ENCODE measurements at regions not wholly inside any gene's neighbourhood (a gene's known extent, or its start where the extent isn't known, plus 50 kb on each side); places are given as distances from the start of the nearest gene placed in this dataset.

DNA sequence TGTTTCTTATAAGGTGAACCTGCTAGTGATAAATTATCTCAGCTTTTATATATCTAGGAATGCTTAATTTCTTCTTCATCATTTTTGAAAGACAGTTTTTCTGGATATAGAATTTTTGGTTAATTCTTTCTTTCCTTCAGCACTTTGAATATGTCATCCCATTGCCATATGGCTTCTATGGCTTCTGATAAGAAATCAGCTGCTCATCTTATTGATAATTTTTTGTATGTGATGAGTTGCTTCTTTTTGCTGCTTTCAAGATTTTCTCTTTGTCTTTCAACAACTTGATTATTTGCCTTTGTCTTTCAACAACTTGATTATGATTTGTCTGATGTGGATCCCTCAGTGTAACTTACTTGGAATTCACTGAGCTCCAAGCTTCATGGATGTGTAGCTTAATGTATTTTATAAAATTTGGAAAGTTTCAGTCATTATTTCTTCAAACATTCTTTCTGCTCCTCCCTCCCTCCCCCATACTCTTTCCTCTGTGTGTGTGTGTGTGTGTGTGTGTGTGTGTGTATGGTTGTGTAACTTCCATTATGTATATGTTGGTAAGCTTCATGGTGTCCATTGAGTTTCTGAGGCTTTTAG lies 243.9 kb downstream of the TLE1 start:
- Mint-ChIP-seq H3K9me3 (ENCODE audit: low read depth) (peaks cover 43% of the 10 kb centered on the region), H3K4me1 (ENCODE audit: low read depth) (no peaks in the 10 kb centered on the region), H3K27me3 (no peaks in the 10 kb centered on the region), H3K27ac (no peak overlapping the region), H3K4me3 (ENCODE audit: low read depth) (no peak overlapping the region), H3K36me3 (ENCODE audit: insufficient read depth) (peaks cover 4% of the 10 kb centered on the region)
- no peak for DNase-seq (ENCODE audit: low spot score, unreplicated experiment)
- no peak for TF ChIP-seq CTCF (IDR thresholded peaks at IDR 0.05; ENCODE audit: unreplicated experiment)

GRCh38 chr9:81431641-81432040 lies 257.7 kb downstream of the TLE1 start:
- Mint-ChIP-seq H3K36me3 (ENCODE audit: insufficient read depth) (peaks cover 2% of the 10 kb centered on the region), H3K9me3 (ENCODE audit: low read depth) (peaks cover 32% of the 10 kb centered on the region), H3K27ac (no peak overlapping the region), H3K4me1 (ENCODE audit: low read depth) (no peaks in the 10 kb centered on the region), H3K4me3 (ENCODE audit: low read depth) (no peak overlapping the region), H3K27me3 (no peaks in the 10 kb centered on the region)
- no peak for TF ChIP-seq CTCF (IDR thresholded peaks at IDR 0.05; ENCODE audit: unreplicated experiment)
- no peak for DNase-seq (ENCODE audit: low spot score, unreplicated experiment)

DNA sequence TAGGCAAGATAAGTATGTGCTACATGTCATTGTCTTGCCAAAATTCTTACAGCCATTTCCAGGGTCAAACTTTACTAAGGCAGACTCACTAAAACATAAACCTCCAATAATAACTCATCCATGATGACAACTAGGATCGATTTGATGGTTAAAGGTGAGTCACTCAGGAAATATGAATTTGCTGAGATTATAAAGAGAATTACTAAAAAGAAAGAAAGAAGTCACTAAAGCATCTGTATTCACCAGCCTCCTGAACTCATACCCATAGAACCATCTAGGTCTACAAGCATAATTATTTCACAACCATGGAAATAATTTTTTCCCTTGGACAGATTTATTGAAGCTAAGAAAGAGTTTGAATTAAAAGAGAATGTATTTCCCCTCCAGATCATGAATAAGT lies 258.6 kb downstream of the TLE1 start:
- H3K9me3 Mint-ChIP-seq (ENCODE audit: low read depth), result peaks cover 36% of the 10 kb centered on the region
- no peak overlapping the region for H3K4me3 Mint-ChIP-seq (ENCODE audit: low read depth)
- no peak for DNase-seq (ENCODE audit: low spot score, unreplicated experiment)
- H3K27me3 Mint-ChIP-seq, result no peaks in the 10 kb centered on the region
- no peak for TF ChIP-seq CTCF (IDR thresholded peaks at IDR 0.05; ENCODE audit: unreplicated experiment)
- no peak overlapping the region for H3K27ac Mint-ChIP-seq
- H3K36me3 Mint-ChIP-seq (ENCODE audit: insufficient read depth), result peaks cover 3% of the 10 kb centered on the region
- H3K4me1 Mint-ChIP-seq (ENCODE audit: low read depth), result no peaks in the 10 kb centered on the region

DNA sequence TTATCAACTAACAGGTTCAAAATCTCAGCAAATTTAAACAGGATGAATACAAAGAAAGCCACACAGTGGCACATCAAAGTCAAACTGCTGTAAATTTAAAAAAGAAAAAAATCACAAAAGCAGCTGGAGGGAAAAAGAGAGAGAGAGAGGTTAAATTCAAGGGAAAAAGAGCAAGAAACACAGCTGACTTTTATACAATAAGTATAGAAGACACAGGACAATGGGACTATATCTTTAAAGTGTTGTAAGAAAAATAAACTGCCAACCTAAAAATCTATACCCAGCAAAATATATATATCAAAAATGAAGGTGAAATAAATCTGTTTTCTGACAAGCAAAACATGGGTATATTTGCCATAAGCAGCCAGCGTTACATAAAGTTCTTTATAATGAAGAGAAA lies 261.5 kb downstream of the TLE1 start:
- H3K36me3 Mint-ChIP-seq (ENCODE audit: insufficient read depth), result peaks cover 3% of the 10 kb centered on the region
- peaks cover 40% of the 10 kb centered on the region for H3K9me3 Mint-ChIP-seq (ENCODE audit: low read depth)
- no peak overlapping the region for H3K27ac Mint-ChIP-seq
- H3K4me3 Mint-ChIP-seq (ENCODE audit: low read depth), result no peak overlapping the region
- H3K27me3 Mint-ChIP-seq, result no peaks in the 10 kb centered on the region
- no peak for DNase-seq (ENCODE audit: low spot score, unreplicated experiment)
- no peak for TF ChIP-seq CTCF (IDR thresholded peaks at IDR 0.05; ENCODE audit: unreplicated experiment)
- no peaks in the 10 kb centered on the region for H3K4me1 Mint-ChIP-seq (ENCODE audit: low read depth)

GRCh38 chr9:81424431-81424830 lies 264.9 kb downstream of the TLE1 start:
- no peaks in the 10 kb centered on the region for H3K27me3 Mint-ChIP-seq
- H3K4me1 Mint-ChIP-seq (ENCODE audit: low read depth), result no peaks in the 10 kb centered on the region
- TF ChIP-seq CTCF (IDR thresholded peaks at IDR 0.05; ENCODE audit: unreplicated experiment), result no peak
- H3K4me3 Mint-ChIP-seq (ENCODE audit: low read depth), result no peak overlapping the region
- H3K36me3 Mint-ChIP-seq (ENCODE audit: insufficient read depth), result peaks cover 1% of the 10 kb centered on the region
- H3K27ac Mint-ChIP-seq, result no peak overlapping the region
- no peak for DNase-seq (ENCODE audit: low spot score, unreplicated experiment)
- H3K9me3 Mint-ChIP-seq (ENCODE audit: low read depth), result peaks cover 38% of the 10 kb centered on the region

All from progenitor cell of endocrine pancreas (in vitro differentiated cells).